ENCODE measurements at regions not wholly inside any gene's neighbourhood (a gene's known extent, or its start where the extent isn't known, plus 50 kb on each side); places are given as distances from the start of the nearest gene placed in this dataset.
"Not testable (repeated sequence)": the region's sequence is repeated elsewhere in the genome, so short reads cannot be mapped to it uniquely, and the experiment has no call there.

- TF ChIP-seq CTCF, POLR2AphosphoS5, EP300, POLR2A (IDR thresholded peaks at IDR 0.05): not testable (repeated sequence)
These were observed 476.0 kb upstream of the CHD1 start for GRCh38 chr5:99404764-99405302.
